HG03039 (cell line): ENCODE measurements at regions not wholly inside any gene's neighbourhood (a gene's known extent, or its start where the extent isn't known, plus 50 kb on each side); places are given as distances from the start of the nearest gene placed in this dataset.
"Not testable (repeated sequence)": the region's sequence is repeated elsewhere in the genome, so short reads cannot be mapped to it uniquely, and the experiment has no call there.

Source experiments
- ATAC-seq: cut with Tn5 transposase; IDR thresholded peaks from one replicate; pipeline ENCODE4 v1.9.1; 2021; ENCODE audit warnings: mild to moderate bottlenecking, moderate library complexity; ENCODE audit not compliant: unreplicated experiment

DNA sequence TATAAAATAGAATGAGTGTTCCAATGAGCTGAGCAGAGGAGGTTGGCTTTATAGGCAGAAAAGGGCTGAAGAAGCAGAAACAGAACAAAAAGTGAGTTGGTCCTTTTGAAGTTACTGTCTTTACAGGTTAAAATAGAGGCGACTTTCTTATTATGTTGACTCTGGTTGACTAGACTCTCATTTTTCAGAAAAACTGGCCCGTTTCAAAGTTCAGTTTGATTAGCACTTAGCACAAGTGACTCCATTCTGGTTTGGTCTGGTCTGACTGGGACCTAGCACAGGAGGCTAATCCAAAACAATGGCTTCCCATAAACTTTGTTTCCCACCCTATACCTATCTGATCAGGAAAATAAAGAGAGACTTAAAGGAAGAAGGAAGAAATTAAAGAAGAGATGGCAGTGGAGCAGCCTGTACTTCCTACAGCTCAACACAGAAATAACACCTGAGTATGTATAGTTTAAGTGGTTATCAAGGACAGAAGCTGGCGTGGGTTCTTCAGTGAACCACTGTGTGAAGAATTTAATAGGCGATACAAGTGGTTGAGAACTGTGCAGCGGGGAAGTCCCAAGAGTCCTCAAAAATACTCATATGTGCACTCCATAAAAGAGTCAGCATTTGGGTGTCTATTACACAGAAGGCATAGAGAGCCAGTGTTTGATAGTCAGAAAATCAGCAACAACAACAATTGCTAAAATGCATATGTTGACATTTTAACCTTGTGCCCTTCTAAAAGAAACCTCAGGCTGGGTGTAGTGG, 554.8 kb upstream of the HTR2C start:
- ATAC-seq = no peak

DNA sequence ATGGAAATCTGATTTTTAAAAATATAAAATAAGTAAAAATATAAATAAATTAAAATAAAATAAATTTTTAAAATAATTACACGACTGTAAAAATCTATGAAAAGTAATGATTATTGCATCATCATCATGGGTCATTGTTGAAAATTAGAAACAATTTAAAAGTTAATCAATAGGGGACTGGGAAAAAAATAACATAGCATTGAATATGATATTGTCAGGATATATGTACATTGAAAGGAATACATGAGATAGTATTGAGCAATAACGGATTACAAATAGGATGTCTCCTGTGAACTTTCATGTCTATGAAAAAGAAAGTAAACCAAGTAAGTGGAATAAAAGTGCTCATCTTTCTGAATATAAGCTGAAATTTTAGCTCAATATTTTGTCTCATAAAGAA, 566.8 kb upstream of the HTR2C start:
- ATAC-seq = no peak

DNA sequence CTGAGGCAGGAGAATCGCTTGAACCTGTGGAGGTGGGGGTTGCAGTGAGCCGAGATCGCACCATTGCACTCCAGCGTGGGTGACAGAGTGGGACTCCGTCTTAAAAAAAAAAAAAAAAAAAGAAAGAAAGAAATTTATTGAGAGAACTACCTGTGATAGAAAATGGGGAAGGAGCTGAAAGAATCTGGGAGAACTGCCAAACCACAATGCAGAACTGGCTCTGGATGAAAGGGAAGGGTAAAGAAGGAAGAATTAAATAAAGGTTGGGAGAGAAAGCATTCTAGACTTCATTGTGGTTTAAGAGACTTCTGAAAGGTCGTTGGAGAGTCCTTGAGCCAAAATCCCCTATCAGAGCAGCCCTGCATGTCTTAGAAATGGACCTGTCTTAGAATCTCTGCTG, 567.9 kb upstream of the HTR2C start:
- no peak for ATAC-seq

DNA sequence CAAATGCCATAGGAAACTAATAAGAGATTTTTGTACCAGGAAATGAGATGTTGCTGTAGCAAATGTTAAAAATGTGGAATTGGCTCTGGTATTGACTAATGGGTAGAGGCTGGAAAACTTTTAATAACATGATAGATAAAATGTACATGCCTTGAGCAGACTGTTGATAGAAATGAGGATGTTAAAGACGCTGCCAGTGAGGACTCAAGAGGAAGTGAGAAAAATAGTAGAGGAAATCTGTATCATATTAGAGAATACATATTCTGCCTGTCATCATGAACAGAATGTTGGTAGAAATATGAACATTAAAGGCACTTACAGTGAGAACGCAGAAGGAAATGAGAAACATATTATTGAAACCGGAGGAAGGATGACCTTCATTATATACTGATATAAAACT, 577.2 kb upstream of the HTR2C start:
- ATAC-seq = no peak

DNA sequence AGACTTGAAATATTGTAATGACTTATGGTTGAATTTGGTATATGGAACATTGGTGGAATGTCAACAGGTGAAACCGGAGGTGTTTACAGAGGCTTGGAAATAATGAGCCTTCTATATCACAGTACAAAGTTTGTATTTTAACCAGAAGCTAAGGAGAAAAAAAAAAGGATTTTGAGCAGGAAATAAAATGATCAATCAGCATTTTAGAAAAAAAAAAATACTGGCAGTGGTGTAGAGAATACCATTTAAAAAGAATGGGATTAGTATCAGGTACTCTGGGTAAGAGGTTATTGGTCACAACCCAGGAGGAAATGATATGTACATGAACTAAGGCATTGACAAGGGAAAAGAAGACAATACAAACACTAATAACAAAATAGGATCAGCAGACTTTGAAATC, 587.1 kb upstream of the HTR2C start:
- ATAC-seq = no peak

DNA sequence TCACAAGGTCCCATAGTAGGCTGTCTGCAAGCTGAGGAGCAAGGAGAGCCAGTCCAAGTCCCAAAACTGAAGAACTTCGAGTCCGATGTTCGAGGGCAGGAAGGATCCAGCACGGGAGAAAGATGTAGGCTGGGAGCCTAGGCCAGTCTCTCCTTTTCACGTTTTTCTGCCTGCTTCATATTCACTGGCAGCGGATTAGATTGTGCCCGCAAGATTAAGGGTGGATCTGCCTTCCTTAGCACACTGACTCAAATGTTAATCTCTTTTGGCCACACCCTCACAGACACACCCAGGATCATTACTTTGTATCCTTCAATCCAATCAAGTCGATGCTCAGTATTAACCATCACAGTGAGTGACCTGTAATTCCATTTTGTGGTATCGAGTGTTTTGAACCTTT, 592.2 kb upstream of the HTR2C start:
- ATAC-seq = not testable (repeated sequence)

DNA sequence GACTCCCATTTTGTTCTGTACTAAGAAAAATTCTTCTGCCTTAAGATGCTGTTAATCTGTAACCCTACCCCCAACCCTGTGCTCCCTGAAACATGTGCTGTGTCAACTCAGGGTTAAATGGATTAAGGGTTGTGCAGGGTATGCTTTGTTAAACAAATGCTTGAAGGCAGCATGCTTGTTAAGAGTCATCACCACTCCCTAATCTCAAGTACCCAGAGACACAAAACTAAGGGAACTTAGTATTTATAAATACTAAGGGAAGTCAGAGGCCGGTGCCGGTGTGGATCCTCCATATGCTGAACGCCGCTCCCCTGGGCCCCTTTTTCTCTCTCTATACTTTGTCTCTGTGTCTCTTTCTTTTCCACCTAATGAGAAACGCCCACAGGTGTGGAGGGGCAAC, 593.2 kb upstream of the HTR2C start:
- ATAC-seq = not testable (repeated sequence)

DNA sequence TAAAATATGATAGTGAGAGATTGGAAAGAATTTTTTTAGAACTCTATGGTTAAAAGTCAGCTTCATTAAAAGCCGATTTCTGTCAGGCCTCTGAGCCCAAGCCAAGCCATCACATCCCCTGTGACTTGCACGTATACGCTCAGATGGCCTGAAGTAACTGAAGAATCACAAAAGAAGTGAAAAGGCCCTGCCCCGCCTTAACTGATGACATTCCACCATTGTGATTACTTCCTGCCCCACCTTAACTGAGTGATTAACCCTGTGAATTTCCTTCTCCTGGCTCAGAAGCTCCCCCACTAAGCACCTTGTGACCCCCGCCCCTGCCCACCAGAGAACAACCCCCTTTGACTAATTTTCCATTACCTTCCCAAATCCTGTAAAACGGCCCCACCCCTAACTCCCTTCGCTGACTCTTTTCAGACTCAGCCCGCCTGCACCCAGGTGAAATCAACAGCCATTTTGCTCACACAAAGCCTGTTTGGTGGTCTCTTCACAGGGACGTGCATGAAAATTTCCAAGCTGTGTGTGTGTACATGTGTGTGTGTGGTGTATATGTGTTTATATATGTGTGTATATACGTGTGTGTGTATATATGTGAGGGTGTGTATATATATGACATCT, 595.5 kb upstream of the HTR2C start:
- not testable (repeated sequence) for ATAC-seq

DNA sequence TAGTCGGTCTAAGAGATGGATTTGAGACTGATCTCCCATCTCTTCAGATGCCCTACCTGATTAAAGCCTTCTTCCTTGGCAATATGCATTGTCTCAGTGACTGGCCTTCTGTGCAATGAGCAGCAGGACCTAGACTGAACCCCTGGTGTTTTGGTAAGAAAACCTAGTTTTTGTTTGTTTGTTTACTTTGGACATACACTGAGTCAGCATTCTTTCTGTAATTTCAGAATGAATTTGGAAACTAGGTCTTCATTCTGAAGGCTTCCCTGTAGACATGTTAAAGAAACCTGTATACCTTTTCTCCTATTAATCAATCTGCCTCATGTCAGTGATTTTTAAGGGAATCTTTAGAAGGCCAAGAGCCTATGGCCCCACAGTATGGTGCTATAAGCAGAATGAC, 597.5 kb upstream of the HTR2C start:
- no peak for ATAC-seq

DNA sequence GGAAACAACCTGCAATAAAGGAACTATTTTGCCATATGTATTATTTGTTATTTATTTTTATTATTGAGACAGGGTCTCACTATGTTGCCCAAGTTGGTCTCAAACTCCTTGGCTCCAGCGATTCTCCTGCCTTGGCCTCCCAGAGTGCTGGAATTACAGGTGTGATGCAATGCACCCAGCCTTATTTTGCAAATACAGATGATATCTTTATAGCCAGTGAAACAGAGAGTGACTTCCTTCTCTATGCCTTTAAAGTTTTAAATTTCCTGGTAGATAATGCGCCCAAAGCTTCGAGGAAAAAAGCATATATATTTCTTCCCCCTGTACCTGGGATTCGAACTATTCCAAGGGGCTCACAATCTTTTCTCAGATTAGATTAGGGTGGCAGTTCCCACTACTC, 601.1 kb upstream of the HTR2C start:
- no peak for ATAC-seq

DNA sequence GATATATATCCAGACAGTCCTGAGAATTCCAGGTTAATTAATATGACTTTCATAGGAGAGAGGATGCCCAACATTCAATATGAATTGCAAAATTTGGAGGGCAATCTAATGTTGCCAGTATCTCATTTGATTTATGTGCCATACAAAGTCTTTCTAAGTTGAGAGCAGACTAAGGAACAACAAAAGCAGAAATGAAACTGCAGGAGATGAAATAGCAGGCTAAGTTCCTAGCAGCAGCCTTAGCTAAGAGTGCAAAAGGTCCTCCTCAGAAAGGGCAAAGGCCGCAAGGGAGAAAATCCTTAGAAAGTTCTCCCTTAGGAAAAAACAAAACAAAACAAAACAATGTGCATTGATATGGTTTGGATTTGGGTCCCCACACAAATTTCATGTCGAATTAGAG, 602.9 kb upstream of the HTR2C start:
- ATAC-seq = no peak

DNA sequence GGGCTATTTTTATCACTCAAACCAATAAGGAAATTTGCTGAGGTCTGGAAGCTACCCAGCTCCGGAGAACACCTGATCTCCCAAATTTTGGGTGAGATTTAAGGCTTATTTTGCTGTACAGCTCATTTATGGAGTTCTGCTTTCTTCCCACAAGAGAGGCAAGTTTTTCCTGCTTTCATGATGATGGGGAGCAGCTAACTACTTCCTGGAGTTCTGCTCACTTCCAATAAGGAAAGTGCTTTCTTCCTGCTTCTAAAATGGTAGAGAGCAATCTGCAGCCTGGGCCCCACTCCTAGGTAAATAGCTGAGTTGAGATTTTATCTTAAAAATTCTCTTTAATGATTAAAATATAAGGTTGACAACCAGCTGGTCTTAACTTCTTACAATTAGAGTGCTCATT, 606.0 kb upstream of the HTR2C start:
- ATAC-seq = no peak

DNA sequence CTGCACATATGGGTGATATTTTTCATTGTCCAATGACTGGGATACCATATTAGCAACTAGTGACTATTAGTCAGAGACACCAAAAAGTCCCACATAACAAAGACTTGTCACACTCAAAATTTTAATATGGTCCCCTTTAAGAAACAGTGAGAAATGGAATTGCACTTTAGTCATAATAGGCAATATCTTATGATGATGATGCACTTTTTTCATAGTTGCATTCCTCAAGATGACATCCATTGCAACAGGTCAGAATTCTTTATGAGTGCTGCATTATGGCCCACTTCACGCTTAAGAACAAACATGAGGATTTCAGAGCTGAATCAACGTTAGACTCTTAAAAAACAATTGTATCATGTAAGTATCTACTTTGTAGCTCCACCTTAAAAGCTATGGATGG, 608.4 kb upstream of the HTR2C start:
- no peak for ATAC-seq

DNA sequence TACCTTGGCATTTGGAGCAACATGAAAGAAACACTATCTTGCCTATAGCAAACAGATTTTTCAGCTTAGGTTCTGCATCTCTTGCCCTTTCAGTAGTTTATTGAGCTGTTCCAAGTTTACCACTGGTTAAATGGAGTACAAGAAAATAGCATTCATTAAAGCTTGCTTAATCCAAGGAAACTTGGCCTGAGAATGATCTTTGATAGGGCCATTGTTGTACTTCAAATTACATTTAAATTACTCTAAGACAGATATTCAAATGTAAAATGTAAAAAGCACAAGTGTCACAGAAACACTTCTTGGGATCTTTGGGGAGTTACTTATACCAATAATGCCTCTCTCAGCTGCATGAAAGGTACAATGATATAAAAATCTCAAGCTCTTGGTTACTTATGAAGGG, 609.0 kb upstream of the HTR2C start:
- ATAC-seq = no peak

DNA sequence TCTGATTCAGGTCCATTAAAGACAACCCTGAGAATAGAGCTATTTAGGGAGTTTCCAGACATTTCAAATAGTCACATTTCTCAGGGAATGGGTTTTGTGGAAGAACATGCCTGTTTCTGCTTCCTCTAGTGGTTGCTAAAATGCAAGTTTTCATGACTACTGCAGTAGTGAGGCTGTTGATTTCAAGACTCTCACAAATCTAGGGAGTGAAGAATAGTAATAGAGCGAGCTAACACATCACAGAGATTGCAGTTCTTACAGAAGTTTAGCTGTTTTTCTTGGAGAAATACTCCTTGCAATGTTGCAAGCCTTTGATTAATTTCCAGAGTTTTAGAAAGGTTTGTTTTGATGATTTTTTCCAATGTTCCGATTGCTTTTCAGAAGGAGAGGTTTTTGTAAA, 610.2 kb upstream of the HTR2C start:
- ATAC-seq = no peak

DNA sequence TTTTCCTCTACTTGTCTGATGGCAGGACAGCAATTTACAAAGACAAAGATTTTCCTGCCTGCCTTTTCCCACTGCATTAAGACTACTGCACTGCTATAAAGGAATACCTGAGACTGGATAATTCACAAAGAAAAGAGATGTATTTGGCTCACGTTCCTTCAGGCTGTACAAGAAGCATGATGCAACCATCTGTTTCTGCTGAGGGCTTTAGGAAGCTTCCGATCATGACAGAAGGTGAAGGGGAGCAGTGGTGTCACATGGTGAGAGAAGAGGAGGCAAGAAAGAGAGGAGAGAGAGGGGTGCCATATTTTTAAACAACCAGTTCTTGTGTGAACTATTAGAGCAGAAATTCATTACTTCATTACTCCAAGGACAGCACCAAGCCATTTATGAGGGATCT, 617.1 kb upstream of the HTR2C start:
- ATAC-seq = no peak

DNA sequence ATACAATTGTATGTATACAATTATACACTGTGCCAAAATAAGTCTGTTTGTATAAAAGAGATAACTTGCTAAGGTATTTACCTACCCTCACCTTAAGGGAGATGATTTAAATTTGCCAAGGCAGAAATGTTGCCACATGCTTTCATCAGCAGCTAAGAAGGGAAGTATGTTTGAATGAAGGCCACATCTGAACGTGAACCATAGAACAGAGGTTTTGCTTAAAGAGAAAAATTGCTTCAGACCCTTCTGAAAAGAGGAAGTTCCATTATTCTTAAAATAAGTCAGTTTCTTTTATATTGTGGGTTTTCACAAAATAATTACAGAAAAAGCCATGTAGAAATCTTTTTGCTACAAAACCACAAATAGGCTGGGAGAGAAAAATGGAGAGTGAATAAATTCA, 621.5 kb upstream of the HTR2C start:
- ATAC-seq = no peak

DNA sequence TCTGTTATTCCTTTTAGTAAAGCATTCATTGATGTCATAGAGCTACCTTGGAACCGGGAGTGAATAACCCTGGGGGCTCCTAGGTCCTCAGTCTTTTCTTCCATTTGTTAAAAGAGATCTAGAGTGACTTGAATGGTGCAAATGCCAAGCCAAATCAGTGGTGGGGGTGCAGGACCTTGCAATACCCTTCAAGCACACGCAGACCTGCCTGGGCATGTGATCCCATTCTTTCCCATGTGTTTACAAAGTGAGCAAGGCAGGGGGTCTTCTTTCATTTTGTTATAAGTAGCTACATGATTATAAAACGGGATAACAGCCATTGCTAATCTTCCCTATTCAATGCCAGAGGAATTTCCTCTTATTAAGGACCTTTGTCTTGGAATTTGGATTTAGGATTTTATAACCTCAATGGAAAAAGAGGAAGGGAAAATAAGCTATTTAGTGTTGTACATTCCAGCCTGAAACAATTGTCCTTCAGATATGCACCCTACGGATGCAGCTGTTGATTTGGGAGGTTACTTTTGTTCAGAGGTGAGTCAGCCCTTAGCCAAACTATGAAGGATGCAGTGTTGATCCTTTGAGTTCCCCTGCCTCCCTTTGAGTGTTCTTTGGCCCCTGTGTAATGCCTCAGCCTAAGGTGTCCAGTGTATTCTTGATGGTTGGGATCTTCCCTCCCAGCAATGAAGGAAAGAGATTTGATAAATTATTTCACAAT, 623.8 kb upstream of the HTR2C start:
- no peak for ATAC-seq

DNA sequence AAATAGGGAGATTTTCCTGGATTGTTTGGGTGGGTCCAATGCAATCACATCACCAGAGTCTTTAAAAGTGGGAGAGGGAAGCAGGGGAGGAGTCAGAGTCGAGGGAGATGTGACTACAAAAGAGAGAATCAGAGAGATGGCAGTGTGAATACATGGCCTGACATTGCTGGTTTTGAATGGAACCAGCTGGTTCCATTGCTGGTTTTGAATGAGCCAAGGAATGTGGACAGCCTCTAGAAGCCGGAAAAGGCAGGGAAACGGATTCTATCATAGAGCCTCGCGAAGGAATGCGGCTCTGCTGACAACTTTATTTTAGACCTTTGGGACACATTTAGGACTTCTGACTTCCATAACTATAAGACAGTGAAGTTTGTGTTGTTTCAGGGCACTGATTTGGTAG, 627.0 kb upstream of the HTR2C start:
- ATAC-seq = no peak

DNA sequence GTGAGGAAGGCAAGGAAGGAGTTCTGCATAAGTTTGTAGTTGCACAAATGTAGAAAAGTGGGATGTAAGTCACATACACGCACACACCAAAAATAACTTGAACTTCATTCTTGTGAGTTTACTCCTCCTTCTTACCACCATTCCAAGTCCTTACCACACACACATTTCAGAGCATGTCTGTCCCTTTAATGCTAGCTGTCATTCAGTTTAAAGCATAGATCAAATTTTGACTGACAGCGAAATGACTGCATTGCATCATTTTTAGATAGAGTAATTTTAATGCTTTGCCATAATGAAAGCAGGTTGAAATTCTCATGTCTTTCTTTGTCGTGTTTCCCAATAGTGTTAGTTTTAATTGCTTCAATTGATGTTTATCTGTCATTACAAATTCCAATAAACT, 629.6 kb upstream of the HTR2C start:
- ATAC-seq = no peak

DNA sequence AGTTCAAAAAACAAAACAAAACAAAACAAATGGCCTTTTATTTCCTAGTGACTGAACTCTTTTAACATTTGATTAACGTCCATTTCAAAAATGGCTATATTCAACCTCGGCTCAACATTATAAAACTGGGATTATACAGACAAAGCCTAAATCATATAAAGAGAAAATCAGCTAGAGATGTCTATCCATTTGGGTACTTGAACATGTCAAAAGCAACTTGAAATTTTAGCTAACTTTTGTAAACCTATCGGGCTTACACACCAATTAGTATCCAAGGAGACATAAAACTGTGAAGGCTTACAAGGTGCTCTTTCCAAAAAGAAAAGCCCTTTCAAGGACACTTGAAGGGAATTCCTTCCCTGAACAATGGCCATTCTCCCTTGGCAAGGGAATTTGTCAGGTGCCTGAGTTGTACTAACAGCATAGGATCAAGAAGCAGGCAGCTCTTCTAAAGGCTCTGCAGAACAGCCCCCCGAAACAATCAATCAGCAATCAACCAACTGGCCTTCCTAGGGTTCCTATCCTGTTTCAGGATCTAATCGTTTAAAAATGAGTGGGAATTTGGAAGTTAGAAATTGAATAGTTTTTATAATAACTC, 633.7 kb upstream of the HTR2C start:
- ATAC-seq = no peak

DNA sequence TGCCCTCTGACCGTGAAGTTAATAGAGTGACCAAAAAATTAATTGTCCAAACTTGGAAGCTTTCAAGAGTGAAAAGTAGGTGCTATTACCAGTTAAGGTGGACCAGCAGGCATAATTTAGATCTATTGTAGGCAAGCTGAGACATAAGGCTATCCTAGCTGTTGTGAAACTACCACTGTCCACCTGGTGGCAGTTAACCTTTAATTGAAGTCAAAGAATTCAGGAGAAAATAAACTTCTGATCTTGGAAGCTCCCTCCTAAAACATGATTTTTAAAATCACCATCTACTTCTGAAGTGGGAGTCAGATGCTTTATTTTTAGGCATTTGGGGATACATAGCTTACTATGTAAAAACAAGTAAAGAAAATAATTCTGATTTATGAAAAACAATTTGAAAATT, 636.3 kb upstream of the HTR2C start:
- ATAC-seq = no peak
